NT2/D1 (cell line): ENCODE measurements at regions not wholly inside any gene's neighbourhood (a gene's known extent, or its start where the extent isn't known, plus 50 kb on each side); places are given as distances from the start of the nearest gene placed in this dataset.

Source experiments
- YY1 ChIP-seq: IDR thresholded peaks from 2 replicates; pipeline ENCODE4 v1.6.1; 2011; ENCODE audit not compliant: insufficient read length, insufficient read depth
- ZNF274 ChIP-seq: IDR thresholded peaks from 2 replicates; pipeline ENCODE4 v1.6.1; 2011; ENCODE audit warnings: mild to moderate bottlenecking, low read depth, low read length

DNA sequence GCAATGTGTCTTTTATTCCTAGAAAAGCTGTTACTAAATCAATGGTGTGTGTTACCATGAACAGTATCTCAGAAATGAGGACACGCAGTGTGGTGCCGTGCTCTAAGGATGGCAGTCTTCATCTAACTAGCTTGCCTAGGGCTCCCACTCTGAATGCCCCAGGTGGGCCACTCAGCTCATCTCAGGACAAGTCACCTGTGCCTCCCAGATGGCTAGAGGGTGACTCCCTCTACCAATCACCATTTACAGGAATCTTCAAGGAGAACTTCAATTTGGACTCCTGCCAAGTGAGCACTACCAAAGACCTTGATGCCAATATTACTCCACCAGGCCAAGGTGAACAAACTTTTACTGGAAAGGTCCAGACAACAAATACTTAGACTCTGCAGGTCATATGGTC lies 202.8 kb upstream of the FOXQ1 start:
- TF ChIP-seq YY1 (no peak), ZNF274 (no peak)
